ENCODE measurements at regions not wholly inside any gene's neighbourhood (a gene's known extent, or its start where the extent isn't known, plus 50 kb on each side); places are given as distances from the start of the nearest gene placed in this dataset.

DNA sequence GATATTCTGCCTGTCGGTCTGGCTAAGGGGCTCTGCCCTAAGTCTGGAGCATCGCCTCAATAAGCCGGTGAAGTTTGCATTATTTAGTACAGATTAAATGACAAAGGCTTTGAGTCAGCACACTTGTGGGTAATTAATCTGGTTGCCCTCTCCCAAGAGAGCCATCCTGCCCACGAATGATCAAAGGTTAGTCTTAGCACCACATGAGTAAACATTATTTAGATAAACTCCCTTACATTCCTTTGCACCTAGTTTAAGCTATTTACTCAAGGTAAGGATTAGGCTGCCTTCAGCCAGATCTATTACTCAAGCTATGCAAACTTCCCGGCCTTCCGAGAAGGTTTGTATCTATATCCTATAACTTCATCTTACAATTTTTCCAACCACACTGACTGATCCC, 572.1 kb downstream of the CHSY3 start:
- CTCF ChIA-PET, result no interaction called here
- no peak for DNase-seq (ENCODE audit: low read depth)
- H3K4me3 ChIP-seq (ENCODE audit: low read depth, low read length), result no peak overlapping the region
- POLR2A ChIA-PET, result no interaction called here
- H3K27me3 ChIP-seq (ENCODE audit: control insufficient read depth, insufficient read depth, low read length), result no peaks in the 10 kb centered on the region
- H3K36me3 ChIP-seq (ENCODE audit: control insufficient read depth, insufficient read depth, low read length), result no peaks in the 10 kb centered on the region
- TF ChIP-seq, protein P1, sequence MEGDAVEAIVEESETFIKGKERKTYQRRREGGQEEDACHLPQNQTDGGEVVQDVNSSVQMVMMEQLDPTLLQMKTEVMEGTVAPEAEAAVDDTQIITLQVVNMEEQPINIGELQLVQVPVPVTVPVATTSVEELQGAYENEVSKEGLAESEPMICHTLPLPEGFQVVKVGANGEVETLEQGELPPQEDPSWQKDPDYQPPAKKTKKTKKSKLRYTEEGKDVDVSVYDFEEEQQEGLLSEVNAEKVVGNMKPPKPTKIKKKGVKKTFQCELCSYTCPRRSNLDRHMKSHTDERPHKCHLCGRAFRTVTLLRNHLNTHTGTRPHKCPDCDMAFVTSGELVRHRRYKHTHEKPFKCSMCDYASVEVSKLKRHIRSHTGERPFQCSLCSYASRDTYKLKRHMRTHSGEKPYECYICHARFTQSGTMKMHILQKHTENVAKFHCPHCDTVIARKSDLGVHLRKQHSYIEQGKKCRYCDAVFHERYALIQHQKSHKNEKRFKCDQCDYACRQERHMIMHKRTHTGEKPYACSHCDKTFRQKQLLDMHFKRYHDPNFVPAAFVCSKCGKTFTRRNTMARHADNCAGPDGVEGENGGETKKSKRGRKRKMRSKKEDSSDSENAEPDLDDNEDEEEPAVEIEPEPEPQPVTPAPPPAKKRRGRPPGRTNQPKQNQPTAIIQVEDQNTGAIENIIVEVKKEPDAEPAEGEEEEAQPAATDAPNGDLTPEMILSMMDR (IDR thresholded peaks at IDR 0.05; ENCODE audit: insufficient read depth, low read depth, low read length), result no peak

GRCh38 chr5:130462516-130462915, 558.3 kb downstream of the CHSY3 start:
- DNase-seq (ENCODE audit: low read depth), result no peak
- POLR2A ChIA-PET, result no interaction called here
- CTCF ChIA-PET, result no interaction called here
- TF ChIP-seq, protein P1 (IDR thresholded peaks at IDR 0.05; ENCODE audit: insufficient read depth, low read depth, low read length), result no peak
- Histone ChIP-seq H3K36me3 (ENCODE audit: control insufficient read depth, insufficient read depth, low read length) (no peaks in the 10 kb centered on the region), H3K4me3 (ENCODE audit: low read depth, low read length) (no peak overlapping the region), H3K27me3 (ENCODE audit: control insufficient read depth, insufficient read depth, low read length) (no peaks in the 10 kb centered on the region)

- Histone ChIP-seq H3K4me3 (ENCODE audit: low read depth, low read length) (no peak overlapping the region), H3K27me3 (ENCODE audit: control insufficient read depth, insufficient read depth, low read length) (no peaks in the 10 kb centered on the region), H3K36me3 (ENCODE audit: control insufficient read depth, insufficient read depth, low read length) (no peaks in the 10 kb centered on the region)
- DNase-seq (ENCODE audit: low read depth), result no peak
- ChIA-PET CTCF (no interaction called here), POLR2A (no interaction called here)
- TF ChIP-seq, protein P1 (IDR thresholded peaks at IDR 0.05; ENCODE audit: insufficient read depth, low read depth, low read length), result no peak
Observed at GRCh38 chr5:130455175-130455574, 550.9 kb downstream of the CHSY3 start.

DNA sequence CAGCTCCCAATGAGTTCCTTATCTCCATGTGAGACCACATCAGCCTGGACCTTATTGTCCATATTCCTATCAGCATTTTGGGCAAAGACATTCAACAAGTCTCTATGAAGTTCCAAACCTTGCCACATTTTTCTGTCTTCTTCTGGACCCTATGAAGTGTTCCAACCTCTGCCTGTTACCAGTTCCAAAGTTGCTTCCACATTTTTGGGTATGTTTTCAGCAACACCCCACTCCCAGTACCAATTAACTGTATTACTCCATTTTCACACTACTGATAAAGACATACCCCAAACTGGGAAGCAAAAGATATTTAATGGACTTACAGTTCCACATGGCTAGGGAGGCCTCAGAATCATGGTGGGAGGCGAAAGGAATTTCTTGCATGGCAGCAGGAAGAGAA, 548.5 kb downstream of the CHSY3 start:
- no peak for DNase-seq (ENCODE audit: low read depth)
- no peaks in the 10 kb centered on the region for H3K36me3 ChIP-seq (ENCODE audit: control insufficient read depth, insufficient read depth, low read length)
- ChIA-PET CTCF (no interaction called here), POLR2A (no interaction called here)
- TF ChIP-seq, protein P1 (IDR thresholded peaks at IDR 0.05; ENCODE audit: insufficient read depth, low read depth, low read length), result no peak
- H3K27me3 ChIP-seq (ENCODE audit: control insufficient read depth, insufficient read depth, low read length), result no peaks in the 10 kb centered on the region
- H3K4me3 ChIP-seq (ENCODE audit: low read depth, low read length), result no peak overlapping the region

GRCh38 chr5:130436430-130436829, 532.2 kb downstream of the CHSY3 start:
- ChIA-PET POLR2A (no interaction called here), CTCF (no interaction called here)
- no peaks in the 10 kb centered on the region for H3K36me3 ChIP-seq (ENCODE audit: control insufficient read depth, insufficient read depth, low read length)
- H3K27me3 ChIP-seq (ENCODE audit: control insufficient read depth, insufficient read depth, low read length), result no peaks in the 10 kb centered on the region
- H3K4me3 ChIP-seq (ENCODE audit: low read depth, low read length), result no peak overlapping the region
- no peak for DNase-seq (ENCODE audit: low read depth)
- TF ChIP-seq, protein P1 (IDR thresholded peaks at IDR 0.05; ENCODE audit: insufficient read depth, low read depth, low read length), result no peak
